Mucosa of gallbladder (tissue), 1 donor: ENCODE measurements at regions not wholly inside any gene's neighbourhood (a gene's known extent, or its start where the extent isn't known, plus 50 kb on each side); places are given as distances from the start of the nearest gene placed in this dataset.

Experiments used
- DNase-seq: peaks from one replicate; pipeline ENCODE4 v3.0.0-alpha.2; 2020; ENCODE audit warnings: low spot score
- donor health status: DM: no; HTN: no; CAD: no.

DNA sequence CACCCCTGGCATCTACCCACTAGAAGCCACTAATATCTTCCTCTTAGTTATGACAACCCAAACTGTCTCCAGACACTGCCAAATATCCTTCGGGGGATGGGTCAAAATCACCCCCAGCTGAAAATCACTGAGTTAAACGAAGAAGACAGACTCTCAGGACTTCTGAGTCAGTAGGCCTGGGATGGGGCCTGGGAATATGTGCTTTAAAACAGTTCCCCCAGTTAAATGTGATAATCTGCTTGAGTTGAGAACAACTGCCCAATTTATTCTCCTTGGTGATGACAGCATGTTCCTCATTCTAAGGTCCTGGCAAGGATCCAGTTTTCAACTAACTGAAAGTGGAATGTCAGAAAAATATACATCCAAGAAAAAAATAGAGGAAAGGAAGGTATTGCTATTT lies 52.4 kb downstream of the CBLL2 start:
- DNase-seq = no peak

DNA sequence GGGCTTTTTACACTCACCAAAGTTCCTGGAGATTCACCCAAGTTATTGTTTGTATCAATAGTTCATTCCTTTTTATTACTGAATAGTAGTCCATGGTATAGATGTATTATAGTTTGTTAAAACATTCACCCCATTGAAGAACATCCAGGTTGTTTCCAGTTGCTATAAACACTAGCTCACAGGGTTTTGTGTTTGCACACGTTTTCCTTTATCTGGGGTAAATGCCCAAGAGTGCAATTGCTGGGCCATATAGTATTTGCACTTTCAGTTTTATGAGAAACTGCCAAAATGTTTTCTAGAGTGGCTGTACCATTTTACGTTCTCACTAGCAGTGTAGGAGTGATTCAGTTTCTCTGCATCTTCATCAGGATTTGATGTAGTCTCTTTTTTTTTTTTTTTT lies 57.1 kb downstream of the CBLL2 start:
- DNase-seq = no peak

DNA sequence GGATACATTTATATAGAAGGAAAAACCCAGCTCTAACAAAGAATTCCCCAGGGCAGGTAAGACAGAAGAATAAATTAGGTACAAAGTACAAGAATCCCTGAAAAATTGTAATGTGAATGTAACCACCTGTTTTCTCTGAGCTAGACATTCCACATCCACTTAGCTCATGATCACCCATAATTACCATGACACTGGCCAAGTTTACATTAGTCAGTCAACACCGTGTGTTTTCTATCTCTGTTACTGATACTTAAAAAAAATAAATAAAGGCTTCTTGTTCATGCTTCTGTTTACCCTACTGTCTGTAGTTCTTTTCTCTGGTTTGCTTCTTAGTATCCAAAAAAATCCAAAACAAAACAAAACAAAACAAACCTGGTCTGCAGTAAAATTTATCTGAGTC lies 66.0 kb downstream of the CBLL2 start:
- no peak for DNase-seq

DNA sequence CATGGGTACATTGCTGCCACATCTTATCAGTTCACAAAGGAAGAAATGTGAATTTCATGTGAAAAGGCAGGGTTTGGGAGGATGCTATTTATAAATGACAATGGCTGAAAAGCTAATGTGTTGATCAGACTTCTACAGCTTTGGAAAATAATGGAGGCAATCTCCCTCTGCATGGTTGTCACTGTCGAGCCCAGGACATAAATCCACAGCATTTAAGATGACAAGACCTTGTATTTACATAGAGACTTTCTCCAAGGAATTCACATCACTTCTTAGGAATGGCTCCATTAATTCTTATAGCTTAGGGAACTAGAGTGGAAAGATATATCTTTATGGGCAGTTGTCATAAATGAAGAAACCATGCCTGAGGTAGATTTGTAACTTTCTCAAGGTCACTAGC lies 66.7 kb downstream of the CBLL2 start:
- DNase-seq = no peak

DNA sequence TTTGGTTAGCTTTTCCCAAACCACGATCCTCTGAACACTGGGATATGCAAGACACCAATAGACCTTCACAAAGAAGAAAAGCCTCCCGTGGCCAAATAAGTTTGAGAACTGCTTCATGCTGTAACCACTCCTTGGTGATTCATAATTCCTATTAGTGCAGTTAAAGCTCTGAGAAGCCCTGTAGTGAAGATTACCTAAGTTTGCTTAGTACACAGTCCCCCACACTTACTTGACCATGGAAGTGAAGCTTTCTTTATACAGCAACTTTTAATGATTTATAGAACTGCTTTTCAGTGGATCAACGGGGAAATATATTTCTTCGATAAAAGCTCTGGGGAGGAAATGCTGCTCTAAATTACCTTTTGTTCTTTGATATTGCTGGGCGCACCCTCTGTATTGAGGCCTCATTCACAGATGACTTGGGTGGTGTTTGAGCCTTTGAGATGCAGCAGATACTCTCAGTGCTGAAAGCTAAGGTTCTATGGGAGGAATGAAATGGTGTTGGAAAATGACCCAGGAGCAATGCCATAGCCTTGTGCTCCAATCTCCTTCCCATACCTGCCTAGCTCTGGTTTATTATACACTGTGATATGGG lies 67.4 kb downstream of the CBLL2 start:
- DNase-seq = no peak

DNA sequence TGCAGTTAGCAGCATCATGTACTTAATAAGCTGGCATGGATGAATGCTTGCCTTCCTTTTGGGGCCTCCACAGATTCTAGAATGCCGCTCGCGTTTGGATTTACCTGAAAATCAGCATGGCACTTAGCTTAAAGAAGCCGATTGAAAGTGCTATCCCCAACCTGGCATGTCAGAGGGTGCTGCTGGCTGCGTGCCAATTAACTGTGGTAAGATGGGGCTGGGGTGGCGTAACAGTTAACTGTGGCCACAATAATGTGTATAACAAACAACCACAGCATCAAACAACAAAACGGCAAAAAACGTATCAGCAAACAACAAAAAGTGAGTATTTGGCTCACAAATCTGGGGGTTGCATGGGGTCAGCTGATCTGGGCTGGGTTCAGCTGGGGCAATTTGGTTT lies 70.5 kb downstream of the CBLL2 start:
- no peak for DNase-seq

DNA sequence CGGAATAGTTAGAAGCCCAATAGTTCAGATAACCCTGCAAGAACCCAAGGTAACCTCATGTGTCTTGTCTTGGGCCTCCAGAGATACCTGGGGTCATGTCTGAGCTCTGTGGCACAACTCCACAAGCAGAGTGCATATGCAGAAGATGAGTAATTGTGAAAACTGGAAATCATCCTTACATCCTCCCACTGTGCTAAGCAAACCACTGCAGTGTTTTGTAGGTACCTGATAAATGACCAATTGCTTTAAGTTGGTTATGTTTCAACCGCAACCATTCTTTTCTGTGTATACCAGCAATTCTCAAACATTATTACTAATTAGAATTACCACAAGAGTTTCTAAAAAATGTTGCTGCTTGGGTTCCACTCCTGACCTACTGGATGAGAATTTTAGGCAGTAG lies 73.2 kb downstream of the CBLL2 start:
- DNase-seq = no peak

DNA sequence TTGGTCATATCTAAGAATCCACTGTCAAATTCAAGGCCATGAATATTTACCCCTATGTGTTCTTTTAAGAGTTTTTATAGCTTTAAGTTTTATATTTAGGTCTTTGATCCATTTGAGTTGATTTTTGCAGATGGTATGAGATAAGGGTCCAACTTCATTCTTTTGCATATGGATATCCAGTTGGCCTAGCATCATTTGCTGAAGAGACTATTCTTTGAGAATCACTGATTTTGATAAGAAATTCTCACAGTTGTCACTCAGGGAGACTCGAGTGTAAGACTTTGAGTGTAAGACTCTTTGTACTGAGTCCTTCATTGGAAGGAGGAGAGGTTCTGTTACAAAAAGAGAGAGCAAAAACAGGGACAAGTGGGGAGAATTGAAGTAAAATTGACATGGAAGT lies 74.8 kb downstream of the CBLL2 start:
- no peak for DNase-seq

DNA sequence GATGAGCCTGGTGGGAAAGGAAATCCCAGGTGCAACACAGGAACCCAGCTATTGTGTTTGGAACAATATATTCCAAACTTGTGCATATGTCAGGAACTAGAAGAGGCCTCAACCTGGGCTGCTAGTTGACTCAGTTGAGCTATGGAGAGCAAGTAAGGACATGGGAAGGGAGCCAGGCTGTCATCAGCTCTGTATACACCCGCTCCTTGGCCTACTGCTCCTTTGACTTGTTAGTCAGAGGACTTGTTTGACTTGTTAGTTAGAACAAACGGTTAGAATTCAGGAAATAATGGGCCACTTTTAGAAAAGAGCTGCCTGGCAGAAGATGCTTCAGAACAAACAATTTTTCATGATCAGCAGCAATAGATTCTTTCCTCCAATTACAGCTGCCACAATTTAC lies 76.4 kb downstream of the CBLL2 start:
- DNase-seq = no peak

DNA sequence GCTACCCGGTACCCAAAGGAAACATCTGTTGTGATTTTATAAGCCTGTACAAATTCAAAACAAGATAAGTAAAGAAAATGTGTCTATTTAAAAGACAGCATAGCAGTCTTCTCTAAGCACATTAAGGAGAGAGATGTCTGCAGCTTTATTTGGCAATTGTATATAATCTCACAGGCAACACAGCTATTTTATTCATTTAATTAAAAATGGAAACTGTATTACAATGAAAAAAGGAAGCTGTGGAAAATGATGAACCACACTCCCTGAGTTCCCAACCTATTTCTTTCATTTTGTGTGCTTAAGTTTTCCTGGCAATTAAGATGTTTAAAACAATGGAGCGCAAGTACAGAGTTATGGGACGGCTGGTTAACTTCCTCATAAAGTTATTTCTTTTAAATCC lies 78.4 kb downstream of the CBLL2 start:
- no peak for DNase-seq

DNA sequence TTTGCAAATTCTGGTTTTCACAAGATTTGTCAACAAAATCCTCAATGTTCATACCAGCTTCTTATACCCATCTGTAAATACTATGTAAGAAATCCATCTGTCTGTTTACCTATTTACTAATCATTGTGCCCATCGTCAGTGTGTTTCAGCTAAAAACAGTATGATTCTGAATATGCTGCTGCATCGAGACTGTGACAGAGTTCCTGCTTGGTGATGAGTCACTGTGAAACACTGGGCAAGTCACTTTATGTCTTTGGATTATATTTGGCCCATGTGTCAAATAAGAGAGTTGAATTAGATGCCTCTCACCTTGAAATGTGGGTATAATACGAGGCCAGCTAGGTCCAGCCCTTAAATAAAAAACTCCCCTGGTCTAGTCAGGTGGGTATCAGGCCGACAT lies 79.3 kb downstream of the CBLL2 start:
- no peak for DNase-seq

DNA sequence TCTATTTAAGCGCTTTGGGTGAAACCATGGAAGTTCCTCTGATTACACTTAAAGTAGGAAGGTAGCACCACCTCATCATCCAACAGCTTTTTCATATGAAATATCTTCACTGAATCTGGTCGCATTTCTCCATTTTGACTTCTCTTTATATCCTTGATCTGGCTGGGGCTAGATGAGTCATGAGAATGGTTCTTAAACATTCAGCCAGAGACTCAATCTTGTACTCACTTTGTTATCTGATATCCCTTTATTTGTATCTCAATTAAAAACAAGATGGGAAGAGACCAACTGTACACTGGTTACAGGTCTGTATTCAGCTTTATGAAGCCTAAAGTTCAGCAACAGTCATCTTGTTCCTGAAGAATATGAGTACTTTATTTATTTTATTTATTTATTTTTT lies 84.9 kb downstream of the CBLL2 start:
- DNase-seq = no peak

DNA sequence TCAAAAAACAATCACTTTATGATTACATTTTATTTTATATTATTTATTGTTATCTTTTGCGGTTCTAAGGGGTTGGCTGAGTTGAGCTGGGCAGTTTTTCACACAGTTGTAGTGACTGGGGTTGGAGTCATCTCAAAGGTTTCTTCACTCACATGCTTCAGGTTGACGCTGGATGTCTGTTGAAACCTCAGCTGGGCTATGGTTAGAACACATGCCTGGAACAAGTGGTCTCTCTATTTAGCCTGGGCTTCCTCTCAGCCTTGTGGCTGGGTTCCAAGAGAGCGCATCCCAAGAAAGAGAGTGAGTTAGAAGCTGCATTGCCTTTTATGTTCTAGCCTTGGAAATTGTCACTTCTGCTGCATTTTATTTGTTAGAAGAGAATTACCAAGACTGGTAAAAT lies 87.4 kb downstream of the CBLL2 start:
- DNase-seq = no peak

DNA sequence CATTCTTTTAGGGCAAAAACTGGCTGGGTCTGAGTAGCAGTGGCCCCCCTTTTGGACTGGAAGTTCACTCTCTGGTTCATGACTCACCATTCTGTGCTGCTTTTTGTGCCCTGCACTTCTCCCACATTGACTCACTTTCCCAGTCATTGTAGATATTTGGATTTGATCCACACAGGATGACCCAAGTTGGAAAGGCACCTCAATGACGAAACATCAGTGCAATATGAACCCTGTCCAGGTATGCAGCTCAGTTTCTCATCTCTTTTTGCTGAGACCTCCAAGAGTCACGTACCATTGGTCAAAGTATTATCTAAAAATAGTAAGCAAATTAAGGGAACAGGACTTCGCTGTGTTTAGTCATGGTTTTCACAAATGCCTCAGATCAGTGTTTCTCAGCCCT lies 92.7 kb downstream of the CBLL2 start:
- DNase-seq = no peak

DNA sequence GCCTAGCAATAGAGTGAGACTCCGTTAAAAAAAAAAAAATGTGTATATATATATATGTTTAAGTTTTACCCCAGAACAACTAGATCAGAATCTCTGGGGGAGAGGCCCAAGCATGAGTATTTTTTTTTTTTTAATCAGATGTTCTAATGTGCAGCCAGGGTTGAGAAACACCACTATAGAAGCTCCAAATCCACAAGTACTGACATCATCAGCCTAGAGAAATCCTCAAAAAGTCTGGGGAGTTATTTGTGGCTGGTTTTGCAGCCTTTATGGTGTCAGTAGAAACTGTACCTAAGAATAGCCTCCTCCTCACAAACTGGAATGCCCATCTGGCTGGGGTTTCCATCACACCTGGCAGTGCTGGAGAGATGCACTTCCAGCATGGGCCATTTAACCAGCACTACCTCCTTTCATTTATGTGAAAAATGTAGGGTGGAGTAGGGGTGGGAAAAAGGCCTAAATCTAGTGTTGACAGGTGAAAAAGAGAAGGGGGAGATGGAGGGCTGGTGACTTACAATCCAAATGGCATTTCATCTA lies 93.5 kb downstream of the CBLL2 start:
- DNase-seq = no peak

DNA sequence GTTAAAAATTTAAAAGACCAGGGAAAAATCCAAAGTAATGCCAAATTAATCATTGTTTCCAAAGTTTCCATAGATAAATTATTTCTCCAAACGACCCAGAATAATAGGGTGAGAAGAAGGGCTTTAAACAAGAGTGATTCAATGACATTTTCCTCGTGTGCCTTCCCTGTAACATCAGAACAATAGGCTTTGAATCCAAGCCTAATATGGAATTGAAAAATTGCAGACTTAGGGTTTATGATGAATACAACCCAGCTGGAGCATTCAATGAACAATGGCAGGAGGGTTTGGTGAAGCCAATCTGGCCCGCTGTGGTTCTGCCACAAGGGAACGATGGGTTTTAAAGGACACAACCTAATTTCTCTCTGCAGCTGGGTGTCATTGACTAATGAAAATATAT lies 94.2 kb downstream of the CBLL2 start:
- DNase-seq = no peak

DNA sequence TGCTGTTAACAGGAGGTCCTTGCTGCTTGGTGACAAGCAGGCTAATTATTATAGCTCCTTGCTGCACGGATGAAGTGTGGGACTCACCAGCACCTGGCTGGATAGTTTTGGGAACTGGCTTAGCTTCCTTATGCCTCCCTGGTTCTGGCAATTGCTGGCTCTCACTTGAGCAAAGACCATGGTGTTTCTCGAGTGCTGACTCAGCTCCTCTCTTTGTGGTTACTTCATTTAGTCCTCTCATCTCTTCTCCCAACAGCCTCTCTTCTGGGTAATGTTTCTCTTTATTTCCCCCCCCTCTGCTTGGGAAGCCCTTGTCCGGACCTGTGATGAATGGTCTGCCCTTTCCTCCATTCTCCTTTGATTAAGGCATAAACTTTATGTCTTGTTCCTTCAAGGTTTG lies 100.4 kb downstream of the CBLL2 start:
- DNase-seq = no peak

DNA sequence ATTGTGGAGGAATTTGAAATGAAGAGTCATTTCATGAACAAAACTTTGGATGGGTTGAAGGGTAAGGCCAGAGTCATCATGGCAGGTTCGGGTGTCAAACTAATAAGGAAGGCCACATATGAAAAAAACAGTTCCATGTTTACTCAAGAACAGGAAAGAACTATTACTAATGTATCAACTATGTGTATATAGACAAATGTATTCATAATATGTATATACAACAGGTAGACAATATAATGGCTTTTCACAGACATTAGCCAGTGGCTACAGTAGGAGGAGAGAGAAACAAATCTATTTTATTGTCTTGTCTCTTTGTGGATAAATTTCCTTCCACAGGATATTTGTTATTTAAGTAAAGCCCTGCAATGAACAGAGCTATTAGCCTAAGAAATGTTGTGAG lies 101.1 kb downstream of the CBLL2 start:
- DNase-seq = no peak

DNA sequence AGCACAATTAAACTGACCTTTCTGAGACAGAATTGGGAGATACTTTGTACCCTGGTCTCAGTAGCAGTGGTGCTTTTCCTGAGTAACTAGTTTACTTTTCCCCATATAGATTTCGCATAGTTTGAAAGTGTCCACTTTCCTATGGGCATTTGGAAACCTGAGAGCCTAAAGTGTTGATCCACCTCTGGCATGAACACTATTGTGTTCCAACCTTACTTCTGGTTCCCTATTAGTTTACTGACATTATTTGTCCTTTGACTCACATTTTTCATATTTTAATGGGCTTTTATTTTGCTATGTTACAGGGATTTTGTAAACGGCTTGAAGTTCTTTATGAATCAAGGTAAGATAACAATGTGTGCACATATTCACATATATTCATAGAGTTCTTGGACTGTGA lies 103.7 kb downstream of the CBLL2 start:
- DNase-seq = no peak

DNA sequence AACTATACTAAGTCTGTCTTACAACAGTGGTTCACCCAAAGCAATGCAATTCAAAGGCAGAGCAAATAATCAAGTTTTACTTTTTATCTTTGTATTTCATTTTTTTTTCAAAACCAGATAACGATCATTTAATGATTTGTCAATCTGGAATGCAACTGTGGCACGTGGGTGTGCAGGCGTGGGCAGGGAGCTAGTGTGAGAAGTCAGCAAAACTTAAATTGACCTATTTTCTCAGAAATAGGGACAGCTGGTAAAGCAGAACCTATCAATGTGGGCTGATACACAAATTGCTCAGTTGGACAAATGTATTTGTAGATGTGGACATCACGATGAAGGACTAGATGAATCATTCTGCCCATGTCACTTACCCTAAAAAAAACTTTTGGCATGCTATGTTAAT lies 105.6 kb downstream of the CBLL2 start:
- DNase-seq = no peak

DNA sequence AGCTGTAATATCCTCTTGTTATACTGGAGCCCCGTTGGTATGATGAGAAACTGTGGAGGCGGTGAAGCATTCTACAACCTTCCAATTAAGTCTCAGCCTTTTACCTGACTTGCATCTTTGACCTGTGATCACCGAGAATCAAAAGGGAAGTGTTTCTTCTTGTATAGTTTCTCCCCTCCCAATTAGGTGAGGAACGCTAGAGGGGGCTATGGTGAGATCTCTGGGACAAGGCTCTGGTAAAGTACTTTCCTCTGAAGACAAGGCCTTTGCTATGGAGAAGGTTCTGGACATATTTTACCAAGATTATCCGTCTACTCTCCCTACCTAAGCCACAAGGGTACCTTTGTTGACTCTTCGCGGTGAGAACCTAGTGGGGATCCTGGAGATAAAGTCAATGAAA lies 111.3 kb downstream of the CBLL2 start:
- no peak for DNase-seq

DNA sequence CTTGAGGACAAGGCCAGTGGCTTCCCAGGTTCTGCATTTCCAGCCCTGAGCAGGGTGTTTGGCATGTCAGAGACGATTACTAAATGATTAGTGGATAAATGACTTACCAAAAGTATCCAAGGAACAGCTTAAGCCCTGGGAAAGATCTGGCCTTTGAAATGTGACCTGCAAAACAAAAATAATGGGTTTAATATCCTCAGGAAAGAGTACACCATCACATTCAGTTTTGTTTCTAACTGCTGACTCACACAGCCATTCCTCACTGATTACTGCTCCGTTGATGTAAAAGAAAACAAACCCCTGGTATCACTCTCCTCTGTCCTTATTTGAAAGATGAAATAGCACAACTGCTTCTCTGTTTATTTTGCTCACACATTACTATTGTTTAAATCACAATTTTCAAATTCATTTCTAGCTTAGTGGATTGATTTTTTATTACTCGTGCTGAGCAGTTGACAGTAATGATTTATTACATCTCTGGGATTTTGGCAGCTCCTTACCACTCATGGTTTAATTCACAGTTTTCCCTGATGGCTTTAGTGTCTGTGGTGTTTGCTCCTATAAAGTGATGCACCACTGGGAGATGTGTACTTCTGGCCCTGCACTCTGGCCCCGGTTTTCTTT lies 117.0 kb downstream of the CBLL2 start:
- DNase-seq = no peak

DNA sequence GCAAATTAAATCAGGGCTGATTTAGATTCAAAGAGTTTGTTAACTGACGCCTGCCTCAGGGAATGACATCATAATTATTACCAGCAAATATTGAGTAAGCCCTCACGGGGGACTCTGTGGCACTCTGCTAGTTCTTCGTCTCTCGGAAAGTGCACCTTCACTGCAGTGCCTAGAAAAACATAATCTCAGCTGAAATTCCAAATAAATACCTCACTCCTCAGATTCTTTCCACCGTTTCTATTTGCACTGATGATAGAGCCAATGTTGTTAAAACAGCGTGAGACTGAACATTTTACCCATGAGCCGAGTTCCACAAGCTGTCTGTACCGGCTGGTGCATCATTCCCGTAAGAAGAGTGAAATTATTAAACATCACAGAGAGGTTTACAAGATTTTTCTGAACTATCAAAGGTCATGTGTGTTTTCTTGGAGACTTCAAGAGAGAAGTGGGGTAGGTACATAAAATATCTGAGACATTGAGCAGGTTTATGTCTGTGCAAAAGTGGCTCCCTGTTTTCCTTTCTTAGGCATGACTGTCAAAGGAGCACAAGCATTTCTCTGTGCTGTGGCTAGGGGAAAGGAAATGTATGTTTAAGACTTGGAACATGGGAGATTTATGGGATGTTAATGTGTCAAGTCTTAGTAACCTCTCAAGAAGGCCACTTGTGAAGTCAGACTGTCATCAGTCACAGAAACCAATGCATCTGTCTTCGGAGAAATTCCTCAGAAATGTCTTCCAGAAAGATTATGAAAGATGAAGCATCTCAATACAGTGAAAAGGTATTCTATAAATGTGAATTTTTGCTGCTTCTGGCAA lies 119.6 kb downstream of the CBLL2 start:
- DNase-seq = no peak
